Neural cell (in vitro differentiated cells): ENCODE measurements at regions not wholly inside any gene's neighbourhood (a gene's known extent, or its start where the extent isn't known, plus 50 kb on each side); places are given as distances from the start of the nearest gene placed in this dataset.

Experiments
- H2AFZ ChIP-seq: fragments of 200-600, 300-800 bp; sonication (generic), shearing (Covaris generic); 2 replicates; pipeline ENCODE4 v1.6.0; 2014; ENCODE audit warnings: low read depth, mild to moderate bottlenecking, antibody characterized with exemption, low read length, moderate library complexity
- H3F3A ChIP-seq: fragments of 200-600 bp; shearing (Covaris generic); 2 replicates; pipeline ENCODE4 v1.6.1; 2016; ENCODE audit warnings: mild to moderate bottlenecking, moderate library complexity, mixed read lengths, antibody characterized with exemption, low read length; ENCODE audit not compliant: insufficient read depth, poor library complexity, severe bottlenecking
- H3K27ac ChIP-seq: fragments of 200-600, 300-800 bp; sonication (generic), shearing (Covaris generic); 2 replicates; pipeline ENCODE4 v1.5.1; 2014; ENCODE audit warnings: mild to moderate bottlenecking, low read length, moderate library complexity
- H3K27me3 ChIP-seq: fragments of 300-800, 200-600 bp; sonication (generic), shearing (Covaris generic); 2 replicates; pipeline ENCODE4 v1.6.0; 2014; ENCODE audit warnings: mild to moderate bottlenecking, low read depth, low read length, moderate library complexity; ENCODE audit not compliant: insufficient read depth
- H3K36me3 ChIP-seq: fragments of 300-800, 200-600 bp; sonication (generic), shearing (Covaris generic); 2 replicates; pipeline ENCODE4 v1.5.1; 2014; ENCODE audit warnings: mild to moderate bottlenecking, antibody characterized with exemption, low read length, moderate library complexity; ENCODE audit not compliant: insufficient read depth
- H3K4me2 ChIP-seq: fragments of 300-800, 200-600 bp; sonication (generic), shearing (Covaris generic); 2 replicates; pipeline ENCODE4 v1.6.0; 2014; ENCODE audit warnings: mild to moderate bottlenecking, low read length
- H3K4me3 ChIP-seq: fragments of 300-800, 200-600 bp; sonication (generic), shearing (Covaris generic); 2 replicates; pipeline ENCODE4 v1.5.1; 2014; ENCODE audit warnings: mild to moderate bottlenecking, low read length, moderate library complexity
- H3K79me2 ChIP-seq: fragments of 200-600 bp; shearing (Covaris generic); replicated peaks from 2 replicates; pipeline ENCODE4 v1.6.0; 2014; ENCODE audit warnings: mild to moderate bottlenecking, low read length, moderate library complexity; ENCODE audit not compliant: insufficient read depth
- H3K9ac ChIP-seq: fragments of 300-800, 200-600 bp; sonication (generic), shearing (Covaris generic); 2 replicates; pipeline ENCODE4 v1.6.1; 2016; ENCODE audit warnings: mild to moderate bottlenecking, low read length, mixed read lengths
- H3K9me2 ChIP-seq: fragments of 200-600 bp; shearing (Covaris generic); 2 replicates; pipeline ENCODE4 v1.6.1; 2016; ENCODE audit warnings: mild to moderate bottlenecking, low read length, mixed read lengths; ENCODE audit not compliant: insufficient read depth
- H3K9me3 ChIP-seq: fragments of 200-600, 300-800 bp; sonication (generic), shearing (Covaris generic); 2 replicates; pipeline ENCODE4 v1.6.1; 2016; ENCODE audit warnings: mild to moderate bottlenecking, mixed run types, low read length, moderate library complexity, mixed read lengths
- H4K20me1 ChIP-seq: fragments of 200-600 bp; shearing (Covaris generic); 2 replicates; pipeline ENCODE4 v1.6.1; 2016; ENCODE audit warnings: mild to moderate bottlenecking, mixed run types; ENCODE audit not compliant: insufficient read depth
- CTCF ChIP-seq: fragments of 450-650 bp; IDR thresholded peaks from 2 replicates; pipeline ENCODE4 v1.5.1; 2014; ENCODE audit warnings: antibody characterized with exemption, mild to moderate bottlenecking, moderate library complexity; ENCODE audit not compliant: poor library complexity, severe bottlenecking
- EP300 ChIP-seq: fragments of 450-650 bp; conservative IDR thresholded peaks from 2 replicates; pipeline ENCODE4 v1.6.1; 2014; ENCODE audit warnings: antibody characterized with exemption, mild to moderate bottlenecking, moderate library complexity; ENCODE audit not compliant: poor library complexity, severe bottlenecking
- EZH2 ChIP-seq: fragments of 200-600, 300-800 bp; shearing (Covaris generic), sonication (generic); IDR thresholded peaks from 2 replicates; pipeline ENCODE4 v1.6.1; 2014; ENCODE audit warnings: antibody characterized with exemption, low read length, borderline replicate concordance, mild to moderate bottlenecking; ENCODE audit not compliant: insufficient read depth, poor library complexity, severe bottlenecking
- MXI1 ChIP-seq: fragments of 450-650 bp; conservative IDR thresholded peaks from 2 replicates; pipeline ENCODE4 v1.6.1; 2014; ENCODE audit warnings: antibody characterized with exemption, mild to moderate bottlenecking; ENCODE audit not compliant: poor library complexity, severe bottlenecking
- POLR2AphosphoS5 ChIP-seq: IDR thresholded peaks from 2 replicates; pipeline ENCODE4 v1.6.1; 2012
- RAD21 ChIP-seq: fragments of 450-650 bp; conservative IDR thresholded peaks from 2 replicates; pipeline ENCODE4 v1.6.1; 2014; ENCODE audit warnings: antibody characterized with exemption, mild to moderate bottlenecking, moderate library complexity
- REST ChIP-seq: IDR thresholded peaks from 2 replicates; pipeline ENCODE4 v1.6.1; 2012; ENCODE audit warnings: borderline replicate concordance
- SMC3 ChIP-seq: fragments of 450-650 bp; conservative IDR thresholded peaks from 2 replicates; pipeline ENCODE4 v1.6.1; 2014; ENCODE audit warnings: antibody characterized with exemption, mild to moderate bottlenecking, moderate library complexity; ENCODE audit not compliant: poor library complexity
- TAF1 ChIP-seq: IDR thresholded peaks from 2 replicates; pipeline ENCODE4 v1.6.1; 2012; ENCODE audit warnings: low read depth

GRCh38 chr11:91788764-91789163 is 435.9 kb upstream of the FAT3 start:
- H3K9ac ChIP-seq, result no peak overlapping the region
- no peaks in the 10 kb centered on the region for H3K79me2 ChIP-seq
- no peak for TF ChIP-seq POLR2AphosphoS5
- TF ChIP-seq RAD21, result no peak
- no peak for TF ChIP-seq EP300
- no peak for TF ChIP-seq REST
- TF ChIP-seq TAF1, result no peak
- TF ChIP-seq EZH2, result no peak
- TF ChIP-seq MXI1, result no peak
- no peak for TF ChIP-seq CTCF
- no peak for TF ChIP-seq SMC3
- no peak overlapping the region for H3K4me2 ChIP-seq
- no peak overlapping the region for H3K4me3 ChIP-seq
- H3K27ac ChIP-seq, result no peak overlapping the region
- no peaks in the 10 kb centered on the region for H3K9me2 ChIP-seq
- no peaks in the 10 kb centered on the region for H3F3A ChIP-seq
- H4K20me1 ChIP-seq, result no peaks in the 10 kb centered on the region
- H3K27me3 ChIP-seq, result no peaks in the 10 kb centered on the region
- H3K36me3 ChIP-seq, result no peaks in the 10 kb centered on the region
- no peak overlapping the region for H2AFZ ChIP-seq
- H3K9me3 ChIP-seq, result no peaks in the 10 kb centered on the region

GRCh38 chr11:91786097-91786496 is 438.5 kb upstream of the FAT3 start:
- Histone ChIP-seq H3K9me3 (no peaks in the 10 kb centered on the region), H3K9ac (no peak overlapping the region), H2AFZ (no peak overlapping the region), H3K27ac (no peak overlapping the region), H3K27me3 (no peaks in the 10 kb centered on the region), H3K79me2 (no peaks in the 10 kb centered on the region), H3K4me2 (no peak overlapping the region), H3K36me3 (no peaks in the 10 kb centered on the region), H3F3A (no peaks in the 10 kb centered on the region), H3K9me2 (no peaks in the 10 kb centered on the region), H4K20me1 (no peaks in the 10 kb centered on the region), H3K4me3 (no peak overlapping the region)
- TF ChIP-seq REST (no peak), TAF1 (no peak)
